NOMO-1 treated with DMSO at 0.1 percent for 48 hours (cell line): ENCODE measurements at regions not wholly inside any gene's neighbourhood (a gene's known extent, or its start where the extent isn't known, plus 50 kb on each side); places are given as distances from the start of the nearest gene placed in this dataset.
"Not testable (repeated sequence)": the region's sequence is repeated elsewhere in the genome, so short reads cannot be mapped to it uniquely, and the experiment has no call there.

Experiments used
- DNase-seq: peaks from one replicate; lab custom pipeline; 2025; ENCODE audit not compliant: unreplicated experiment; lab: John Stamatoyannopoulos, UW

DNA sequence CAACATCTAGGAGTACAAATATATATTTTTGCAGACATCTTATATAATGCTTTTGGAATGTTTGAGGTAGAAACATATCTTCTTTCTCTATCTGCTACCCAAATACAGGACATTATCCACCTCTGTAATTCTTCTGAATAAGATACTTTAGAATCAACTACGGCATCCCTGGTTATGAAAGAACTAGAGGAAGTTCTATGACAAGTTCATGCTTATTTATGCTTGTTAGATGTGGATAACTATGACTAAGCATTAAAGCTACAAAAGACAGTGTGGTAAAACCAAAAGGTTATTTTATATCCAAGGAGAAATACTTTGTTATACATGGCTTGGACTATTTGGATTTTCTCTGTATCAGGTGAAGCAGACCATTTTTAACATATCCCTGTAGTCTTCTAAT lies 894.0 kb downstream of the KCNT2 start:
- peak; percentile 19 for DNase-seq

DNA sequence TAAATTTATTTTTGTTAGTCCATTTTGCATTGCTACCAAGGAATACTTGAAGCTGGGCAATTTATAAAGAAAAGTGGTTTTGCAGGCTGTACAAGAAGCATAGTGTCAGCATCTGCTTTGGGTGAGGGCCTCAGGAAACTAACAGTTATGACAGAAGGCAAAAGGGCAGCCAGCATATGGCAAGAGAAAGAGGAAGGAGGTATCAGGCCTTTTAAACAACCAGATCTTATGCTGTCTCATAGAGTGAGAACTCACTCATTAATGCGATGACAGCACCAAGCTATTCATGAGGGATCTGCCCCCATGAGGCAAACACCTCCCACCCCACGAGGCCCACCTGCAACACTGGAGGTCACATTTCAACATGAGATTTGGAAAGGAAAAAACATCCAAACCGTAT lies 898.4 kb downstream of the KCNT2 start:
- DNase-seq = peak; percentile 50

DNA sequence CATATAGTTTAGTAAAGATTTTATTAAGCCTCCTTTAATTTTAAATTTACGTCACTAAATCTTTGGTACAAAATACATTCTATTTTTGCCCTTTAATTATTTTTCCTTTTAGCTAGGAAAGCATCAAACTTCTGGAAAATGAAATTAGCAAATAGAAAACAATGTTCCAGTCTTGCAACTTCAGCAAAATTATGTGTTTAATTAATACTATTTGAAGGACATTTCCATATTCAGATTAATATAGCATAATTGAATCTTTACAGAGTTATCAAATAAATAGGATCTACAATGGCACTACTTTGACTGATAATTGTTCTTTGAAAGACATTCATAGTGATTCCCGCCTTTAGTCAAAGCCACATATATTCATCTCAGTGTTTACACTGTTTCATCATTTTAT lies 904.2 kb downstream of the KCNT2 start:
- DNase-seq = no peak

DNA sequence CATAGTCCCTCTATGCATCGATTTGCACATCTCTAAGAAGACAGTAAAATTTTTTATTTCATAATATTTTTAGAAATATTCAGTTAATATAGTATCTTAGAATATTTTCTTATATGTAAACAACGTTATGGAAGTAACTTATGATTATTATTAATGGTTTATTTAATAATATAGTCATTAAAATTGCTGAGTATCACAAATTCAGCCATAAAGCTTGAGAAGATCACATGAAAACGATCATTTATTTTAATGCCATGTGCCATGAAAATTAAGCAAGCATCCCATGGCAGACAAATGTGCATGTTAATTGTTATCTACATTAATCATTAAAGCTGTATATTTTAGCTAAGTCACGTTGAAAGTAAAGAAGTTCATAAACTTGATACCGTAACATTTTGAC lies 907.1 kb downstream of the KCNT2 start:
- no peak for DNase-seq

DNA sequence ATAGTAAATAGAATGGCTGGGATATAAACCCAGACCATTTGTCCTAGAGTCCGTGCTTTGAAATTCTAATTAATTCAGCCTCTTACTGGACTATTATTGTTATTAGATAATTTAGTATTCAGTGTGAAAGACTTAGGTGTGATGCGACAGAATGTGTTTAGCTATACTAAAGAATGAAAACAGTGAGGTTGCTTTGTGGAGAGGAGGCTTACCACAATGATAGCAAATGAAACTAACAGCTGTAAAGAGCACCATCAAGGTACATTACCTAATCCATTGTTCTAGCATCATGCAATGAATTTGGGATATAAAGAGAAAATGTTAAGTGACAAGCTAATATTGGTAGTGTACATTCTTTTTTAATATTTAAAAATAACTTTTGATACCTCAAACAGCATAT lies 911.1 kb downstream of the KCNT2 start:
- no peak for DNase-seq

DNA sequence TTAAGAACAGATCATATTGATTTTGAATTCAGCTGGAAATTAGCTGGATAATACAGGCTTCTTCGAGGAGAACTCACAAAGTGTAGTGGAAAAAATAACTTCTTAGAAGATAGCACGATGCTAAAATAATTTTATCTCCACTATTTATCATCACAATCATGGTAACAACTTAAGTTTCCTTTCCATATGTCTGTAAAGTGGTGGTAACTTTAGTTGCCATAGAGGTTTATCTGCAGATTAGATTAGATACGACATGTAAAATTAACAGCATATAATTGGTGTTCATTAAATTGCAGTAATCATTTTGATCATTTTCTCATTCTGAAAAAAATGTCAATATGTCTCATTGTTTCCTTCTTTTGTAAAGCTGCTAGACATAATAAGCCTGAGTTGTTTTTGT lies 921.5 kb downstream of the KCNT2 start:
- DNase-seq = no peak

DNA sequence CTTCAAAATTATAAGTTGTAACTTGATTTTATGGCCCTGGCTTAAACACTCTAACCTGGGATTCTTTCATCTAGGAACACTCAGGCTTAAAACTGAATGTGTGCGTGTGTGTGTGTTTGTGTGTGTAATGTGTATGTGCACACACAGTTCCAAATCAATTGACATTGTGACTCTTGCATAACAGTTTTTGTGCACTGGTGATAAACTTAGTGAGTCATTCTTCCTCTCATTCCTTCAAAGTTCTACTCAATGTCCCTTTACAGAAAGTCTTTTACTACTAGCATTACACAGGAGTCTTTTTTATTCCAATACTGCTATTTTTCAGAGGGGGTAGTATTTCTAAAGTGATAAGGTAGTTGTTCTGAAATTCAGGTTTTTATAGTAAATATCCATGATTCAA lies 943.6 kb downstream of the KCNT2 start:
- no peak for DNase-seq

DNA sequence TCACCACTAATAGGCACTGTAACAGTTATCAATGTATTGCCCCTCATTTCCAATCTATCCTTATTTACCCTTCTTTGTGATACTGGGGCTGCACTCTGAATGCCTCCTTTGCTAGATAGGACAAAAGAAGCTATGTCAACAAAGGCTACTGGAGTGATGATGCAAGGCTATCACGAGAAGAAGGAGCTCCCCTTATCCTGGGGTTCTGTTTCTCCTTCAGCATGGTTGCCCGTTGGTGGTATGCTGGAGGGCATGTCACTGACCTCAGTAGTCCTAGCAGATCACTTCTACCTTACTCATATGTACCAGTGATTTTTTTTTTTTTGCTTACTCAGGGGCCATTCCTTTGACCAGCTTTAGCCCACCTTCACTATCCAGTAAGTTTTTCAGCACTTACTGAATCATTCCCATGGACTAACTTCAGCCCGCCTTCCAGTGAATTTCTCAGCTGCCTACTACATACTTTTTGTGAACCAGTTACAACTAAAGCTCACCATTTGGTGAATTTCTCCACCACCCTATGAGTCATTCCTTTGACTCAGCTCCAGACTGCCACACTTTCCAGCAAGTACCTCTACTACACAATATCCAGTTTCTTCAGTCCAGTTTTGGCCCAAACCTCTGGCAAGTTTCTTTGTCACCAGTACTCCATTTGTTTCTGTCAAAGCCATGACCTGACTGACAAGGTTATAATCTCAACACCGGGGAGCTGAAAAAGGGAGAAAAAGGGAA lies 944.5 kb downstream of the KCNT2 start:
- no peak for DNase-seq

DNA sequence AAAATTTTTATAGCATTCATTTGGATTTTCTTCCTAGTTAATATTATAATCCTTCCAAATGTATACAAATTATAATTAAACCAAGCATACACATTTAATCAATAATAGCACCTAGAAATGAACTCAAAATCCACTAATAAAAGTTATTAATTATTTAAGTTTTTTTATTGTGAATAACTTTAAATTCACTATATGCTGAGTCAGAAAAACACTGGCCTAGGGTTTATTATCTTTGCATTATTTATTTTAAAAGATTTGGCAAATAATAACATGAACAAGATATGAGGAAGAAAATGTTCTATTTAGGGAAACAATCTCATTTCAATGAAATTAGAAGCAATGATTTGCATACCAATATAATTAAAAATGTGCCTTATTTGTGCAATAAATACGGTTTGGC lies 951.5 kb downstream of the KCNT2 start:
- DNase-seq = no peak

DNA sequence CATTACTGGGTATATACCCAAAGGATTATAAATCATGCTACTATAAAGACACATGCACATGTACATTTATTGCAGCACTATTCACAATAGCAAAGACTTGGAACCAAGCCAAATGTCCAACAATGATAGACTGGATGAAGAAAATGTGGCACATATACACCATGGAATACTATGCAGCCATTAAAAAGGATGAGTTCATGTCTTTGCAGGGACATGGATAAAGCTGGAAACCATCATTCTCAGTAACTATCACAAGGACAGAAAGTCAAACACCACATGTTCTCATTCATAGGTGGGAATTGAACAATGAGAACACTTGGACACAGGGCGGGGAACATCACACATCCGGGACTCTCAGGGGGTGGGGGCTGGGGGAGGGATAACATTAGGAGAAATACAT lies 959.4 kb downstream of the KCNT2 start:
- not testable (repeated sequence) for DNase-seq

DNA sequence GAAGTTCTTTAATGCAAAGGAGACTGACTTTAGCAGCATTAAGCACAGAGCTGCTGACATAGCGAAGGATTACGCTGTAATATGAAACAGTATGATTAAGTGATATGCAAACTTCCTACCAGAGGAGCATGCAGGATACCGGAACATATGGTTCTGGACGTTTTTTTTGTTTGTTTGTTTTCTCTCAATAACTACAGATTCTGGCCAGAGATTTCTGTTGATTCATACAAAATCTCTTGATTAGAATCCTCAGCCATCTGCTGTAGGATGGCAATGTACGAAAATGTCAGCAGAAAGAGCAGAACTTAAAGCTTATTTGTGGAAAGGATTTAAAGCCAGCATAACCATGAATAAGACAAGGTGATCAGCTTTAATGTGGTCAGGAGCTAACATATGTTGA lies 970.7 kb downstream of the KCNT2 start:
- DNase-seq = no peak

DNA sequence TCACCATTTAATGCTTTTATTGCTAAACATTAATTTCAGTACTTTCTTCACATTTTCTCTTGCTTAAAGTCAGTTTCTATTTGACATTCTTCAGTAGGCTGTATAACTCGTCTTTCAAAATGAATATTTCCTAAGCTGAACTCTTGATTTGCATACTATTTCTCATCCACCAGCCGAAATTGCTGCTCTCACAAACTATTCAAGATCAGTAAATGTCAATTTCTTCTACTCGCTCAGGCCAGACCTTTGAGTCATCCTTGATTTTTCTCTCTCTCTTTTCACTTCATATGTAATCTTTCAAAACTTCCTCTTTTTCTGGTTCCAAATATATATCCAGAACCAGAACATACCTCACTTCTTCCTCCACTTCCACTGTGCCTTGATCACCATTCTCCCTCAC lies 990.0 kb downstream of the KCNT2 start:
- DNase-seq = no peak

DNA sequence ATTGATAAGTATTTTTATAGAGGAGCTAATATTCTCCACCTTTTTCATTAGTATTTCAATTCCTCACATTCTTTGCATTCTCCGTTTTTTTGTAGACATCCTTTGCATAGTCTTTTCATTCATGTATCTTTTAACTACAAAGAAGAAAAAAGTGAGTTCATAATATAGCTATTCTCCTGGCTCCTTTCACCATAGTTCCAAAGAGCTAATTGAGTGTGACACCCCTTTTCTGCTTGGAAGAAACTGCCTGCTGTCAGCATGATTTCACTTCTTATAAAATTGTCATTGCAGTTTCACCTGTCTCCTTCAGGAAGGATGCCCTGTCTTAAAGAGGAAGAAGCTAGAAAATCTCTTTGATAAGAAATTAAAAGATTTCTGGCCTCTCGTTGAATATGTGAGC lies 991.1 kb downstream of the KCNT2 start:
- DNase-seq = no peak

DNA sequence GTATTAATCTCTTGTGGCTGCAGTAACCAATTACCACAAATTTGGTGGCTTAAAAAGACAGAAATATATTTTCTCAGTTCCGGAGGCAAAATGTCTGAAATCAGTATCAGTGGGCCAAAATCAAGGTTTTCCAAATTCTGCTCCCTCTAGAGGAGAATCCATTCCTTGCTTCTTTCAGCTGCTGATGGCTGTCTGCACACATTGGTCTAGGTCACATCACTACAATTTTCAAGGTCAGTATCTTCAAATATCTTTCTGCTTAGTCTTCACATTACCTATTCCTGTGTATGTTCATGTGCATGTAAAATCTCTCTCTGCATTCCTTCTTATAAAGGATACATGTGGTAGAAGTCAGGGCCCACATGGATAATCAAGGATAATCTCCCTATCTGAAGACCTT lies 999.4 kb downstream of the KCNT2 start:
- no peak for DNase-seq

DNA sequence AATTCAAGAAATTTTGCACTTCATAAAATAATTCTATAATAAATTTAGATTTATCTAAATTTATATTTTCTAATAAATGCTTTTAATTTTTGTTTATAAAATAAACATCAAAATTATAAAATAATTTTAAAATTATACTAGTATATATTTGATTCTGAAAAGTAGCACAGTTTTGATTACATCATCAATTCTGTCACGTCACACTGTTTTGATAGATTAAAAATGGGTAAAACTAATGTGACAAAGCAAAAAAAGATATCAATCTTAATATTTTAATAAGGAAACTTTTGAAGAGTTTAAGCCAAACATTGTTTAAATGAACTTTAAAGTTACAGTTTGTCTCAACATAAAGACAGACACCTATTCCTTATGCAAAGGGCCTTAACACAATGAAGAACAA lies 1001.8 kb downstream of the KCNT2 start:
- no peak for DNase-seq

DNA sequence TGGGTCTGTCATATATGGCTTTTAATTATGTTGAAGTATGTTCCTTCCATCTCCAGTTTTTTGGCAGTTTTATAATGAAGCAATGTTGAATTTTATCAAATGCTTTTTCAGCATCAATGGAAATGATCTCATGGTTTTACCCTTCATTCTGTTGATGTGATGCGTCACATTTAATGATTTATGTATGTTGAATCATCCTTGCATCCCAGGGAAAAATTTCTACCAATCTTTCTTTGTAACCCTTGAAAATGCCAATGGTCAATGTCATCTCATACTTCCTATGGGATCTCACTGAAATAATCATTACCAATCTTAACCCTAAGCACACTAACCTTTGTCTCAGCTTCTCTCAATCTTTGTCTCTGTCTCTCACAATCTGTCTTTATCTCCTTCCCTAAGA lies 1004.0 kb downstream of the KCNT2 start:
- DNase-seq = no peak

DNA sequence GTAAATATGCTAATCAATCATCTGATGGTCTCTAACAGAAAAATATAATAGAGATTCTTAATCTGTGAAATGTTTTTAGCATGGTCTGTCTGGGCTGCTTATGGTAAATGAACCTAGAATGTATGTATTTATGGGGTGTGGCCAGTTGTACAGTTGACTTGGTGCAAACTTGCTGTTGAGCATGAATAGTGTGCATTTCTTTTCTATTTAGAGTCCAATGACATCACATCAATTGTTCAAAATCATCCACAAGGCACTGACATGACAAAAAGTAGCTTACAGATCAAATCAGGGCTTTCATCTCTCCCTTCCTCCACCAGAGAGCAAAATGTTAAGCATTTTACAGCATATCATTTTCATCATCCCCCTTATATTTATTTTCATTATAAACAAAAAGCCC lies 1010.3 kb downstream of the KCNT2 start:
- DNase-seq = no peak

DNA sequence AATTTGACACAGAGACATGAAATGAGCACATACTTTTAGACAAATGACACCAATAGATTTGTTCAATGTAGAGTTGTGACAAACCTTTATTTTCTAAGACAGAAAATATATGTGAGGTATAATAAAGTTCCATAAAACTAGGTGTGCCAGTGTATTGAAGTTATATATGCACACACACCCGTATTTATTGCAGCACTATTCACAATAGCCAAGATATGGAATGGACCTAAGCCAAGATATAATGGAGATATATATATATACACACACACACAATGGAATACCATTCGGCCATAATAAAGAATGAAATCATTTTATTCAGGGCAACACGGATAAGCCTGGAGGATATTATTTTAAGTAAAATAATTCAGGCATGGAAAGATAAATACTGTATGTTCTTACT lies 1013.5 kb downstream of the KCNT2 start:
- no peak for DNase-seq

DNA sequence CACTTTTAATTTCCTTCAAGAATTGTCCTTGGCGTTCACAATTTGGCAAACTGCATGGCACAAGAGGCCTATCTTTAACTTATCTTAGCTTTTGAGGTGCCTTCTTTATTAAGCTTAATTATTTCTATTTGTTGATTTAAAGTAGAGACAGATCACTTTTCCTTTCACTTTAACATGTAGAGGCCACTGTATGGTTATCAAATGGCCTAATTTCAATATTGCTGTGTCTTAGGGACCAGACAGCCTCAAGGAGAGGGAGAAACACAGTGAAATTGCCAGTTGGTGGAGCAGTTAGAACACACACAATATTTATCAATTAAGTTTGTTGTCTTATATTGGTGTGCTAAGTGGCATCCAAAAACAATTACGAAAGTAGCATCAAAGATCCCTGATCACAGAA lies 1013.9 kb downstream of the KCNT2 start:
- no peak for DNase-seq

DNA sequence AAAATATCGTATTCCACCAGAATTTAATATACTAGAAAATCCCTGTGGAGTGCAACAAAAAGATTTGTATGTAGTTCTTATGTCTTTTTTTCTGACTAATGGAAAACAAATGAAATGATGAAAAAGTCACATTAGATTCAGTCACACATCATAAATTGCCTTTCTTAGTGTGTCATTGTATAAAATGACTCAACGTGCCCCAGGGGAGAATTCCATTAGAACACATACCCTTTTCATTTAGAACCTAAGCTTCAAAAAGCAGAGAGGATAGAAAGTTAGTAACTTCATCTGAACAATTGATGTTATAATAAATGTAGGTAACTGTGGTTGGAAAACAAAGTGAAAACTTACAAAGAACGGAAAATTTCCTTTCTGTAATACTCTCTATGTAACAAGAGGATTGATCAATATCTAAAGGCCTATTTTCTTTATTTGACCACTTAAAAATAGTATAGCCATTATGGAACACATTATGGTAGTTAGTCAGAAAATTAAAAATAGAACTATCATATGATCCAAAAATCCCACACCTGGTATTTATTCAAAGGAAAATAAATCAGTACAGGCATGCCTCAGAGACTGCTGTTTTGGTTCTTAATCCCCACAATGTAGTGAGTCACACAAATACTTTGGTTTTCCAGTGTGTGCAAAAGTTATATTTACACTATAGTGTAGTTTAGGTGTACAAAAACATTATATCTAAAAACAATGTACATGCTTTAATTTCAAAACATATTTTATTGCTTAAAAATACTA lies 1016.1 kb downstream of the KCNT2 start:
- no peak for DNase-seq

DNA sequence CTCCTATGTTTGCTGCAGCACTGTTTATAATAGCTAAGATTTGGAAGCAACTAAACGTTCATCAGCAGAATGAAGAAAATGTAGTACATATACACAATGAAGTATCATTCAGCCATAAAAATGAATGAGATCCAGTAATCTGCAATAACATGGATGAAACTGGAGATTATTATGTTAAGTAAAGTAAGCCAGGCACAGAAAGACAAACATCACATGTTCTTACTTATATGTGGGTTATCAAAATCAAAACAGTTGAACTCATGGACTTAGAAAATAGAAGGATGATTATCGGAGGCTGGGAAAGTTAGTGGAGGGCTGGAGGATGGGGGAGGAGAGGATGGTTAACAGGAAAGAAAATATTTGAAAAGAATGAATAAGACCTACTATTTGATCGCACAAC lies 1017.6 kb downstream of the KCNT2 start:
- DNase-seq = no peak

DNA sequence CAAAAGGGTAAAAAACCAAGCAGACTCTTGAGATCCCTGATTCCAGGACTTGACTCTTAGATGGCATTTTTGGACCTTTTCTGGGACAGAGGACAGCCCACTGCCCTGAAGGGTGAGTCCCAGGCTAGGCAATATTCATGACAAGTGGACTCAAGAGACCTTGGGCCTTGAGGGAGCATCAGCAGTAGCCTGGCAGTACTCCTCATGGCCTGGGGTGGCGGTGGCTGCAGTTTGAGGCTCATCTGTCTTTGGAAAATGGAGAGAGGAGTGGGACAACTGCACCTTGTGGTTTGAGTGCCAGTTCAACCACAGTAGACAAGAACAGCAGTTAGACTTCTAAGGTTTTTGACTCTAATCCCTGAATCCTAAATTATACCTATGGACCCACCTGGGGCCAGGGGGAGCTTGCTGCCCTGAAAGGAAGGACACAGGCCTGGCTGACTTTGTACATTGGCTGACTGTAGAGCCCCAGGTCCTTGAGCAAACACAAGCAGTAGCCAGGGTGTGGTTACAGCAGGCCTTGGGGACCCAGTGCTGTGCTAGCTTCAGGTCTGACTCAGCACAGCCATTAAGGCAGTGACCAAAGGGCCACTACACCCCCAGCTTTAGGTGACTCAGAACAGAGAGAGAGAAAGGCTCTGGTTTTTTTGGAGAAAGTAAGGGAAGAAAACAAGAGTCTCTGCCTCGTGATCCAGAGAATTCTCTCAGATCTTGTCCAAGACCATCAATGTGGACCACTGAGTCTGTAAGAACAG lies 1023.2 kb downstream of the KCNT2 start:
- DNase-seq = no peak
